Coronary artery (tissue), 2 donors: ENCODE measurements at regions not wholly inside any gene's neighbourhood (a gene's known extent, or its start where the extent isn't known, plus 50 kb on each side); places are given as distances from the start of the nearest gene placed in this dataset.

Experiments used
- DNase-seq: peaks from one replicate; pipeline ENCODE4 v3.0.0-alpha.2; 2017; ENCODE audit warnings: low spot score
- H3K27ac ChIP-seq, 2 donors: fragments of 200-600 bp; sonication (generic); one replicate each; pipeline ENCODE4 v1.5.1; 2016 to 2019
- H3K4me3 ChIP-seq: fragments of 200-600 bp; sonication (generic); 2 replicates; pipeline ENCODE4 v1.5.1; 2016; ENCODE audit warnings: mild to moderate bottlenecking, moderate library complexity
- CTCF ChIP-seq: fragments of 200-600 bp; sonication (generic); IDR thresholded peaks from one replicate; pipeline ENCODE4 v1.5.1; 2019; ENCODE audit warnings: antibody characterized with exemption

DNA sequence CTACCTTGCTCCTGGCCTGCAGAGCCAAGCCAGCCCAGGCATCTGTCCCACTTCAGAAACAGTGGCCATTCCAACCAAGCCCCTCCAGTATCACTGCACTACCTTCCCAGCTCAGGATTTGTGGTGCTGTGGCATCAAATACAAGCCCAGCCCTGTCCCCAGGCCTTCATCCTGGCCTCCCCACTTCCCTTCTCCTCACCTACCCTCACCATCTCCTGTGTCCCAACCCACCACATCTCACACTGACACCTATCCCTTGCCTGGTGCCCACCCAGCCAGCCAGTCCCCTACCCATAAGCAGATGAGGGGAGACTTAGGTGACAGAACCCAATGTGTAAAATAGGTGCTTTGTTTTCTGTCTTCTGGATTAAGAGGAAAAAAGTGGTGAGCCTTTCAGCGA is 66.0 kb upstream of the CDH5 start:
- Histone ChIP-seq H3K4me3 (no peak overlapping the region), H3K27ac (no peak overlapping the region)
- no peak for TF ChIP-seq CTCF
- peak; percentile 28 for DNase-seq

- peak; percentile 9 for DNase-seq
- TF ChIP-seq CTCF = no peak
- no peak overlapping the region for H3K27ac ChIP-seq
- no peak overlapping the region for H3K4me3 ChIP-seq
Measured at GRCh38 chr16:66300037-66300436, 66.5 kb upstream of the CDH5 start.

GRCh38 chr16:66299349-66299748 is 67.1 kb upstream of the CDH5 start:
- no peak for TF ChIP-seq CTCF
- Histone ChIP-seq H3K4me3 (no peak overlapping the region), H3K27ac (no peak overlapping the region)
- DNase-seq = peak; percentile 8

GRCh38 chr16:66298571-66299120 is 67.8 kb upstream of the CDH5 start:
- DNase-seq = no peak
- Histone ChIP-seq H3K27ac (no peak overlapping the region), H3K4me3 (no peak overlapping the region)
- no peak for TF ChIP-seq CTCF

GRCh38 chr16:66298006-66298405 is 68.5 kb upstream of the CDH5 start:
- H3K27ac ChIP-seq = no peak overlapping the region
- TF ChIP-seq CTCF = no peak
- H3K4me3 ChIP-seq = no peak overlapping the region
- DNase-seq = peak; percentile 17

DNA sequence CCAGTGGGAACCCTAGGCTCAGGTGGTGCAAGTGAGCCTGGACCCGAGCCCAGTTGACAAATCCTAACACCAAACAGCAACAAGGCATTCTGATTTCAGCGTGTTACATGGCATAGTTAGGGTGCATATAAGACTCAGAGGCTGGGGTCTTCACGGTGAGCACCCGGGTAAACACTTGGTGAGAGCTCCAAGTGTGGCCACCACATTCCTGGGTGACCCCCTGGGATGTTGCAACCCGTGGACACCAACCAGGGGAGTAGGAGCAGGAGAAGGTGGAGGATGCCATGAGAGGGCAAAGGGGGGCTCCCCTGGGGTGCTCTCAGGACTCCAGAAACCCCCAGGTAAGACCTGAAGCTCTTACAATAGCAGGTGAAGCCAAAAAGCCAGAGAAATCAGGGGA is 69.9 kb upstream of the CDH5 start:
- H3K4me3 ChIP-seq = no peak overlapping the region

More for the DNA sequence above, 69.9 kb upstream of the CDH5 start:
- DNase-seq = peak; percentile 40
- H3K27ac ChIP-seq = no peak overlapping the region
- no peak for TF ChIP-seq CTCF
